K562 (cell line): ENCODE measurements at regions not wholly inside any gene's neighbourhood (a gene's known extent, or its start where the extent isn't known, plus 50 kb on each side); places are given as distances from the start of the nearest gene placed in this dataset.

Experiments used
- CREB3 ChIP-seq: fragments of 450-650 bp; conservative IDR thresholded peaks from 2 replicates; pipeline ENCODE4 v1.6.1; 2016; ENCODE audit warnings: missing genetic modification characterization, low read depth, mild to moderate bottlenecking, missing compliant biosample characterization, moderate library complexity
- MTA2 ChIP-seq: fragments of 450-650 bp; IDR thresholded peaks from 2 replicates; pipeline ENCODE4 v1.6.1; 2016; ENCODE audit warnings: low read depth
- REST ChIP-seq, 2 experiments: fragments of 450-650 bp; formaldehyde crosslinking in 1 of 2; IDR thresholded peaks; 2 replicates each; pipeline versions ENCODE4 v1.4.0 to v1.6.1; 2014 to 2020; ENCODE audit warnings: mild to moderate bottlenecking in 2 of 2, borderline replicate concordance in 1 of 2, low read depth in 1 of 2
- SOX6 ChIP-seq: fragments of 450-650 bp; IDR thresholded peaks from 2 replicates; pipeline ENCODE4 v1.6.1; 2014; ENCODE audit warnings: mild to moderate bottlenecking
- ZFP36 ChIP-seq: fragments of 150-350 bp; IDR thresholded peaks from 2 replicates; pipeline ENCODE4 v1.6.1; 2018; ENCODE audit warnings: low read length, low read depth; ENCODE audit not compliant: partially characterized antibody

GRCh38 chr16:16817196-16817595, 438.3 kb downstream of the NPIPA7 start:
- TF ChIP-seq CREB3 (no peak), REST (IDR thresholded peaks at IDR 0.05; ENCODE audit: borderline replicate concordance) (no peak), REST (CRISPR knock-in tag; IDR thresholded peaks at IDR 0.05; ENCODE audit: low read depth) (no peak), ZFP36 (no peak), MTA2 (no peak), SOX6 (no peak)
